Thyroid gland (tissue), 4 donors: ENCODE measurements at regions not wholly inside any gene's neighbourhood (a gene's known extent, or its start where the extent isn't known, plus 50 kb on each side); places are given as distances from the start of the nearest gene placed in this dataset.

ENCODE experiments used
- DNase-seq, 2 donors: peaks; one replicate each; pipeline ENCODE4 v3.0.0-alpha.2; 2019
- H3K27ac ChIP-seq, 3 donors: fragments of 200-600 bp; sonication (generic); 1 replicate in 2 of 3; 2 replicates in 1 of 3; pipeline ENCODE4 v1.5.1; 2016 to 2019; ENCODE audit warnings: mild to moderate bottlenecking in 1 of 3, moderate library complexity in 1 of 3
- H3K27me3 ChIP-seq: fragments of 200-600 bp; sonication (generic); one replicate; pipeline ENCODE4 v1.5.1; 2019
- H3K36me3 ChIP-seq, 2 donors: fragments of 200-600 bp; sonication (generic); one replicate each; pipeline ENCODE4 v1.5.1; 2016 to 2019
- H3K4me1 ChIP-seq, 2 donors: fragments of 200-600 bp; sonication (generic); one replicate each; pipeline ENCODE4 v1.5.1; 2017 to 2019
- H3K4me3 ChIP-seq, 3 donors: fragments of 200-600 bp; sonication (generic); replicated peaks in 1 of 3; 1 replicate in 2 of 3; 2 replicates in 1 of 3; pipeline ENCODE4 v1.5.1; 2016; ENCODE audit warnings: mild to moderate bottlenecking in 1 of 3
- H3K9me3 ChIP-seq: fragments of 200-600 bp; sonication (generic); one replicate; pipeline ENCODE4 v1.5.1; 2017
- POLR2A ChIP-seq, 2 donors: fragments of 450-650 bp; IDR thresholded peaks; one replicate each; pipeline ENCODE4 v1.6.1; 2017; ENCODE audit warnings: antibody characterized with exemption in 2 of 2, mild to moderate bottlenecking in 2 of 2, moderate library complexity in 1 of 2
- WGBS, 2 donors: methylation state at CpG; one replicate each; pipeline ENCODE4 v1.1.5; 2017; 5-methylcytosine and 5-hydroxymethylcytosine counted together
- intact Hi-C: fragments of 100-400 bp; cut with DNase I; formaldehyde crosslinking; loops from one replicate; pipeline ENCODE4 v1.15.1; 2023
- TF ChIP-seq, protein P1 (sequence below), 6 experiments: fragments of 200-600 bp in 3 of 6; fragments of 450-650 bp in 3 of 6; sonication (generic) in 3 of 6; IDR thresholded peaks; one replicate each; pipeline ENCODE4 v1.5.1; 2016 to 2019; ENCODE audit warnings: antibody characterized with exemption in 6 of 6, mild to moderate bottlenecking in 2 of 6, inconsistent platforms in 1 of 6, moderate library complexity in 1 of 6

DNA sequence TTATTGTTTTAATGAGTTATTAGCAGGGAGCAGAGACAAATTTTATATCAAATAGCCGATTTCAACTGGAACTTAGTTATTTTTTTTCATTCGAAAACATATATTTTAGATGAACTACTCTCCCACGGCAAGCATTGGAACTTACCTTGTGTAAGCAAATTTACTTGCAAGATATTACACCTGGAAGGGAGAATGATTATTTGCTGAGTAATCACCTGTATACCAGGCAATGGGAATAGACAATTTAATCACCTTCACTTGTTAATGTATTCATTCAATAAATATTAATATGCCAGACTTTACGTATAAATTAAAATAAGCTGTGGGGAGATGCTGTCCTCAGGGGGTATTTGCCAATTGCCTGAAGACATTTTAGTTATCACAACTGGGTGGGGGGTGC, 1069.9 kb upstream of the CHAC2 start:
- Histone ChIP-seq H3K36me3 (no peaks in the 10 kb centered on the region), H3K4me1 (no peaks in the 10 kb centered on the region), H3K27ac (no peak overlapping the region), H3K27me3 (no peaks in the 10 kb centered on the region), H3K9me3 (no peaks in the 10 kb centered on the region), H3K4me3 (no peak overlapping the region)
- no peak for DNase-seq
- WGBS, 2 donors: 96 to 99% methylated on average over 4 of the region's 4 CpGs
- intact Hi-C loops: no loop called here
- no peak for TF ChIP-seq POLR2A (IDR thresholded peaks at IDR 0.05)
- TF ChIP-seq, protein P1, sequence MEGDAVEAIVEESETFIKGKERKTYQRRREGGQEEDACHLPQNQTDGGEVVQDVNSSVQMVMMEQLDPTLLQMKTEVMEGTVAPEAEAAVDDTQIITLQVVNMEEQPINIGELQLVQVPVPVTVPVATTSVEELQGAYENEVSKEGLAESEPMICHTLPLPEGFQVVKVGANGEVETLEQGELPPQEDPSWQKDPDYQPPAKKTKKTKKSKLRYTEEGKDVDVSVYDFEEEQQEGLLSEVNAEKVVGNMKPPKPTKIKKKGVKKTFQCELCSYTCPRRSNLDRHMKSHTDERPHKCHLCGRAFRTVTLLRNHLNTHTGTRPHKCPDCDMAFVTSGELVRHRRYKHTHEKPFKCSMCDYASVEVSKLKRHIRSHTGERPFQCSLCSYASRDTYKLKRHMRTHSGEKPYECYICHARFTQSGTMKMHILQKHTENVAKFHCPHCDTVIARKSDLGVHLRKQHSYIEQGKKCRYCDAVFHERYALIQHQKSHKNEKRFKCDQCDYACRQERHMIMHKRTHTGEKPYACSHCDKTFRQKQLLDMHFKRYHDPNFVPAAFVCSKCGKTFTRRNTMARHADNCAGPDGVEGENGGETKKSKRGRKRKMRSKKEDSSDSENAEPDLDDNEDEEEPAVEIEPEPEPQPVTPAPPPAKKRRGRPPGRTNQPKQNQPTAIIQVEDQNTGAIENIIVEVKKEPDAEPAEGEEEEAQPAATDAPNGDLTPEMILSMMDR (IDR thresholded peaks at IDR 0.05): no peak

DNA sequence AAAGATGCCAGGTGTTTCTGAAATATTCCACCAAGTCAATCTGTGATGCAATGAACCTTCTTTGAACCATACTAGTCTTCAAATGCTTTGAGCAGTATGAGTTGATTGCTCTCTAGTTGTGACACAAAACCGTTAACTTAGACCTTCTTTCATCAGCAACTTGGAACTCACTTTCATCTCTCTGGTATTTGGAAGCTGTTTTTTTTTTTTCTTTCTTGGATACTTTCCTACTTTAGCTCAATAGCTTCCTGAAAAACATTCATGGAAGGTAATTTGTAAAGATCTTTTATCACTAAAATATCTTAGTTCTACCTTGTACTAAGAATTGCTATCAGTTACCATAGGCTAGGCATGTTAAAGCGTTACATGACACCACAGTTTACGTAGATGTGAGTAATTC, 1071.9 kb upstream of the CHAC2 start:
- H3K4me1 ChIP-seq: no peaks in the 10 kb centered on the region
- no peak overlapping the region for H3K27ac ChIP-seq
- H3K27me3 ChIP-seq: no peaks in the 10 kb centered on the region
- no peak for TF ChIP-seq POLR2A (IDR thresholded peaks at IDR 0.05)
- TF ChIP-seq, protein P1 (IDR thresholded peaks at IDR 0.05): no peak
- no peak overlapping the region for H3K4me3 ChIP-seq
- intact Hi-C loops: no loop called here
- H3K36me3 ChIP-seq: no peaks in the 10 kb centered on the region
- no peak for DNase-seq
- H3K9me3 ChIP-seq: no peaks in the 10 kb centered on the region
- 72 to 81% methylated on average over 3 of the region's 3 CpGs for WGBS, 2 donors

DNA sequence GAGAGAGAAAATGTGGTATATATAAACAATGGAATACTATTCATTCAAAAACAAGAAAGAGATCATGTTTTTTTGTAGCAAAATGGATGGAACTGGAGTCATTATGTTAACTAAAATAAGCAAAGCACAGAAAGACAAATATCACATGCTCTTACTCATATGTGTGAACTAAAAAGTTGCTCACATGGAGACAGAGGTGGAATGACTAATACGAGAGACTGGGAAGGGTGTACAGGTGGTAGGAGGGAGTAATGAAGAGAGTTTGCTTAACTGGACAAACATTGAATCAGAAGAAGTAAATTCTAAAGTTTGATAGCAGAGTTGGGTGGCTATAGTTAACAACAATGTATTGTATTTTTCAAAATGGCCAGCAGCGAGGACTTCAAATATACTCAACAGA, 1080.7 kb upstream of the CHAC2 start:
- no peak for DNase-seq
- no peaks in the 10 kb centered on the region for H3K9me3 ChIP-seq
- intact Hi-C loops: no loop called here
- H3K4me3 ChIP-seq: no peak overlapping the region
- WGBS, 2 donors: 90 to 95% methylated on average over 2 of the region's 2 CpGs
- H3K36me3 ChIP-seq: no peaks in the 10 kb centered on the region
- TF ChIP-seq, protein P1 (IDR thresholded peaks at IDR 0.05): no peak
- TF ChIP-seq POLR2A (IDR thresholded peaks at IDR 0.05): no peak
- H3K27ac ChIP-seq: no peak overlapping the region
- H3K4me1 ChIP-seq: no peaks in the 10 kb centered on the region
- no peaks in the 10 kb centered on the region for H3K27me3 ChIP-seq

DNA sequence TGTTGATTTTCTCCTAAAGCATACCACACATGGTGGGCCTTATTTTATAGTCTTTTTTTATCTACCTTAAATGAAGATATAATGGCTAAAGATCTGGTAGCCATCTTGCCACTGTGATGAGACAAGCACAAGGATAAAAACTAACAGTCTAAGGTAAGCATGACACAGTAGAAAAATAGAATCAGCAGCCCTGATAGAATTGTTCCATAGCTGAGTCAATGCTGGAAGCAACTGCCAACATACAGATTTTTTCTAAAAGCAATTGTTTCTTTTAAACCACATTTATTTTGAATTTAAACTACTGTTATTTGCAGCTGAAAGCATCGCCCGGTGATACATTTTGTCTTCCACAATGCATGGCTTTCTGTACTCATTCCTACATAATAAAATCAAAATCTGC, 1091.5 kb upstream of the CHAC2 start:
- no peaks in the 10 kb centered on the region for H3K36me3 ChIP-seq
- WGBS, 2 donors: 88 to 90% methylated on average over 2 of the region's 2 CpGs
- H3K4me1 ChIP-seq: no peaks in the 10 kb centered on the region
- no peaks in the 10 kb centered on the region for H3K27me3 ChIP-seq
- H3K9me3 ChIP-seq: no peaks in the 10 kb centered on the region
- no peak overlapping the region for H3K4me3 ChIP-seq
- intact Hi-C loops: no loop called here
- no peak for TF ChIP-seq POLR2A (IDR thresholded peaks at IDR 0.05)
- TF ChIP-seq, protein P1 (IDR thresholded peaks at IDR 0.05): no peak
- DNase-seq: no peak
- no peak overlapping the region for H3K27ac ChIP-seq

DNA sequence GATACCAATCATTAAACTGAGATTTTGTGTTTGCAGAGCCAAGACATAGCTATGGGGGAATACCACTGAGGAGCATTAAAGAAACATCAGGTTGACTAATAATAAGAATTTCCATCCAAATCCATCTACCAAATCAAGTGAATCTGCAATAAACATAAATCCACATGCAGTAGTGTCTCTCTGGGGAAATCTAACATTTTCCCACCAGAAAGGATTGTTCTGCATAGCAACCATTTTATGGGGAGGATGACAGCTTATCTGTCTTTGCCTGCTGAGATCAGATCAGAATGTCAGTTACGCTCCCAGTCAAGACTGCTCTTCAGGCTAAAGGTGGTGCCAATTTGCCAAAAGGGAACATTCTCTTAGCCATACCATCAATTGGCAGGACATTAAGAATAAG, 1098.9 kb upstream of the CHAC2 start:
- Histone ChIP-seq H3K4me1 (no peaks in the 10 kb centered on the region), H3K27ac (no peak overlapping the region), H3K27me3 (no peaks in the 10 kb centered on the region), H3K4me3 (no peak overlapping the region), H3K36me3 (no peaks in the 10 kb centered on the region), H3K9me3 (no peaks in the 10 kb centered on the region)
- TF ChIP-seq, protein P1 (IDR thresholded peaks at IDR 0.05): no peak
- TF ChIP-seq POLR2A (IDR thresholded peaks at IDR 0.05): no peak
- DNase-seq: no peak
- 84 to 89% methylated on average over 1 of the region's 1 CpG for WGBS, 2 donors
- intact Hi-C loops: no loop called here
